Mucosa of descending colon (tissue), 3 donors: ENCODE measurements at regions not wholly inside any gene's neighbourhood (a gene's known extent, or its start where the extent isn't known, plus 50 kb on each side); places are given as distances from the start of the nearest gene placed in this dataset.

Experiments used
- ATAC-seq: fragments of 200-7000 bp; cut with Tn5 transposase; one replicate; pipeline ENCODE4 v1.9.1; 2020; ENCODE audit warnings: mild to moderate bottlenecking, moderate library complexity
- DNase-seq, 3 donors: peaks; one replicate each; pipeline ENCODE4 v3.0.0-alpha.2; 2020
- H3K36me3 ChIP-seq: fragments of 200-600 bp; one replicate; pipeline ENCODE4 v1.8.0; 2021; ENCODE audit warnings: low read depth, mild to moderate bottlenecking
- H3K4me1 ChIP-seq: fragments of 200-600 bp; one replicate; pipeline ENCODE4 v1.8.0; 2021; ENCODE audit warnings: low read depth, mild to moderate bottlenecking
- H3K4me3 ChIP-seq: fragments of 200-600 bp; one replicate; pipeline ENCODE4 v1.8.0; 2021; ENCODE audit warnings: mild to moderate bottlenecking
- H3K9me3 ChIP-seq: fragments of 200-600 bp; one replicate; pipeline ENCODE4 v1.8.0; 2021; ENCODE audit warnings: mild to moderate bottlenecking
- CTCF ChIP-seq: fragments of 200-600 bp; IDR thresholded peaks from one replicate; pipeline ENCODE4 v1.8.0; 2022; ENCODE audit warnings: antibody characterized with exemption, mild to moderate bottlenecking
- intact Hi-C, 2 donors: fragments of 100-400 bp; cut with DNase I in 1 of 2; cut with micrococcal nuclease in 1 of 2; formaldehyde crosslinking; loops; one replicate each; pipeline versions ENCODE4 v1.11.0 to v1.11.1; 2022; cut with DNase I, micrococcal nuclease
- donor health status: DM: no; HTN: no; CAD: no; lungs with moderate emphysema.
- donor health status: DM: no; HTN: no; CAD: no.
- donor health status: DM: no; HTN: yes; CAD: no.

- Histone ChIP-seq H3K4me3 (no peak overlapping the region), H3K36me3 (no peaks in the 10 kb centered on the region), H3K9me3 (no peaks in the 10 kb centered on the region), H3K4me1 (no peaks in the 10 kb centered on the region)
- ATAC-seq, result no peak
- no peak for DNase-seq
- intact Hi-C loops, result no loop called here
- no peak for TF ChIP-seq CTCF
Measured at GRCh38 chr14:98888927-98889835, 382.8 kb downstream of the BCL11B start.

- TF ChIP-seq CTCF, result no peak
Measured at GRCh38 chr14:98889836-98890185, 382.2 kb downstream of the BCL11B start.

GRCh38 chr14:98890556-98891340 is 381.2 kb downstream of the BCL11B start:
- Histone ChIP-seq H3K4me3 (no peak overlapping the region), H3K4me1 (no peaks in the 10 kb centered on the region), H3K9me3 (no peaks in the 10 kb centered on the region), H3K36me3 (no peaks in the 10 kb centered on the region)
- DNase-seq (no peak), ATAC-seq (no peak)
- no peak for TF ChIP-seq CTCF
- intact Hi-C loops, result no loop called here

More at GRCh38 chr14:98889836-98890185, 382.2 kb downstream of the BCL11B start:
- intact Hi-C loops, result no loop called here
- H3K4me1 ChIP-seq, result no peaks in the 10 kb centered on the region
- no peak overlapping the region for H3K4me3 ChIP-seq
- no peaks in the 10 kb centered on the region for H3K36me3 ChIP-seq
- DNase-seq, result no peak
- H3K9me3 ChIP-seq, result no peaks in the 10 kb centered on the region
- no peak for ATAC-seq

GRCh38 chr14:98893675-98894074 is 378.3 kb downstream of the BCL11B start:
- intact Hi-C loops, result no loop called here
- no peak for DNase-seq
- no peak for TF ChIP-seq CTCF
- no peak for ATAC-seq
- H3K36me3 ChIP-seq, result no peaks in the 10 kb centered on the region
- no peak overlapping the region for H3K4me3 ChIP-seq
- H3K4me1 ChIP-seq, result no peaks in the 10 kb centered on the region
- no peaks in the 10 kb centered on the region for H3K9me3 ChIP-seq

GRCh38 chr14:98894600-98894999 is 377.4 kb downstream of the BCL11B start:
- intact Hi-C loops, result no loop called here
- Histone ChIP-seq H3K4me1 (no peaks in the 10 kb centered on the region), H3K36me3 (no peaks in the 10 kb centered on the region), H3K9me3 (no peaks in the 10 kb centered on the region), H3K4me3 (no peak overlapping the region)
- DNase-seq (no peak), ATAC-seq (no peak)
- TF ChIP-seq CTCF, result no peak
